GM13977 (cell line): ENCODE measurements at regions not wholly inside any gene's neighbourhood (a gene's known extent, or its start where the extent isn't known, plus 50 kb on each side); places are given as distances from the start of the nearest gene placed in this dataset.

Experiments used
- DNase-seq: peaks from one replicate; pipeline ENCODE4 v3.0.0; 2012; ENCODE audit warnings: low spot score
- in situ Hi-C: fragments of 300-500 bp; cut with MboI; formaldehyde crosslinking; loops from one replicate; pipeline ENCODE4 v1.12.0; 2022; ENCODE audit warnings: low sequenced_read_pairs, low pct_unique_long_range_greater_than_20kb, mixed read lengths, inconsistent platforms; ENCODE audit not compliant: unreplicated experiment
- TF ChIP-seq, protein P1 (sequence below): IDR thresholded peaks from 2 replicates; pipeline ENCODE4 v1.5.1; 2012; ENCODE audit warnings: mild to moderate bottlenecking, control low read depth; ENCODE audit not compliant: insufficient read depth; ENCODE audit errors: extremely low read depth, missing control alignments

DNA sequence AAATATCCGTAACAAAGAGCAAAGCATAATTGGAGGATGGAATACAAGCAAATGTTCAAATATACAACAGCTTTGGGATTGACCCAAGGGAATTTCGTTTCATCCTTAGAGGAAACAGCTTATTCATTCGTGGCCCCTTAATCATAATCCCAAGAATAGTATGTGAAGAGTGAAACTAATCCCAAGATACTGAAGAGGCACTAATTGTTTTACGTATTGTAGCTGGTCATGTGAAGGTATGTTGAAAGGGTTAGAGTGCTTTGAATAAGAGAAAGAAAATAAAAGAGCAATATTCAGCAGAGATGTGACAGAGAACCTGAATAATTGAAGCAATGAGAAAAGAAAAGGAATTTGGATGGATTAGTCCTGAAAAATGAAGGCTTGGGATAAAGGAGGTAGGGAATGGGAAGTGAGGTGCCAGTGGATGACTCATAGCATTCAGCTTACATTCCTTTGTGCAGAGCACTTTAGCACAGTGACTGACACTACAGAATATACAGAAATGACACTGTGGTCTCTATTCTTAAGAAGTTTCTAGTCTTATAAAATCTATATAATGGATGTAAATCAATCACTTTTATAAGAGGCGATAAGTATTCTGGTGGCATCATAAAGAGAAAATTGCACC is 221.9 kb downstream of the TLR4 start:
- TF ChIP-seq, protein P1, sequence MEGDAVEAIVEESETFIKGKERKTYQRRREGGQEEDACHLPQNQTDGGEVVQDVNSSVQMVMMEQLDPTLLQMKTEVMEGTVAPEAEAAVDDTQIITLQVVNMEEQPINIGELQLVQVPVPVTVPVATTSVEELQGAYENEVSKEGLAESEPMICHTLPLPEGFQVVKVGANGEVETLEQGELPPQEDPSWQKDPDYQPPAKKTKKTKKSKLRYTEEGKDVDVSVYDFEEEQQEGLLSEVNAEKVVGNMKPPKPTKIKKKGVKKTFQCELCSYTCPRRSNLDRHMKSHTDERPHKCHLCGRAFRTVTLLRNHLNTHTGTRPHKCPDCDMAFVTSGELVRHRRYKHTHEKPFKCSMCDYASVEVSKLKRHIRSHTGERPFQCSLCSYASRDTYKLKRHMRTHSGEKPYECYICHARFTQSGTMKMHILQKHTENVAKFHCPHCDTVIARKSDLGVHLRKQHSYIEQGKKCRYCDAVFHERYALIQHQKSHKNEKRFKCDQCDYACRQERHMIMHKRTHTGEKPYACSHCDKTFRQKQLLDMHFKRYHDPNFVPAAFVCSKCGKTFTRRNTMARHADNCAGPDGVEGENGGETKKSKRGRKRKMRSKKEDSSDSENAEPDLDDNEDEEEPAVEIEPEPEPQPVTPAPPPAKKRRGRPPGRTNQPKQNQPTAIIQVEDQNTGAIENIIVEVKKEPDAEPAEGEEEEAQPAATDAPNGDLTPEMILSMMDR: no peak

DNA sequence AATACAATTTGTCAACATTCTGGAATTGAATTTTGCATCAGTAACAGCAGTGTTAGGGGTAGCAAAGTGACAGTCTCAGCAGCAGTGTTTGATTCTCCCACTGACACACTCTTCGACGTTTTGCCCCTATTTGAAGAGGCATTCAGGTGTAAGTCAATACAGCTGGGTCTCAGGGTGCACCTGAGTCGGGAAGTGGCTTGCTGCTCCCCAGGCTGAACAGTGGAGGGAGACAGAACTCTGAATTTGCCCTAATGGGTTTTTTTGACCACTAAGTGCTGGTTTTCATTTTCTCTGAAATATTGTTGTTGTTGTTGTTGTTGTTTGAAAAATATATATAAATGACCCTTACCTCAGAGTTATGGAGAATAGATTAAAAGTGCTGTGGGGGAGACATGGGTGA is 223.2 kb downstream of the TLR4 start:
- in situ Hi-C loops: no loop called here
- no peak for DNase-seq
- TF ChIP-seq, protein P1: peak; percentile 18

More for the DNA sequence above, 221.9 kb downstream of the TLR4 start:
- in situ Hi-C loops: no loop called here
- no peak for DNase-seq

DNA sequence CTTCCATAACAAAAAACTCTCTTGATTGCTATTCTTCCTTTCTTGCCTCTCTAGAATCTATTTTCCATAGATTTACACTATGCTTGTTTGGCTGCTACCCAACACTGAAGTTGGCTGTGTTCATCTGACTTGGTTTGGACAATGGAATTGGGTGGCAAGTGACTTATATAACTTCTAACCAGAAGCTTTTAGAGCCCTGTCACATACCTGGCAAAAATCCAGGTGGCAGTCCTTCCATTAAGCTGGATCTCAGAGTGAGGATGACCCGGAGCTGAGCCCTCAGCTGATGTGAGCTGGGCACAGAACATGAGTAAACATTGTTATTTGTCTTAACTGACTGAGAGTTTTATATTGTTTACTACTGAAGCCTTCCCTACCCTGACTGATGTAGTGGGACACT is 225.7 kb downstream of the TLR4 start:
- DNase-seq: no peak
- in situ Hi-C loops: no loop called here
- TF ChIP-seq, protein P1: no peak

DNA sequence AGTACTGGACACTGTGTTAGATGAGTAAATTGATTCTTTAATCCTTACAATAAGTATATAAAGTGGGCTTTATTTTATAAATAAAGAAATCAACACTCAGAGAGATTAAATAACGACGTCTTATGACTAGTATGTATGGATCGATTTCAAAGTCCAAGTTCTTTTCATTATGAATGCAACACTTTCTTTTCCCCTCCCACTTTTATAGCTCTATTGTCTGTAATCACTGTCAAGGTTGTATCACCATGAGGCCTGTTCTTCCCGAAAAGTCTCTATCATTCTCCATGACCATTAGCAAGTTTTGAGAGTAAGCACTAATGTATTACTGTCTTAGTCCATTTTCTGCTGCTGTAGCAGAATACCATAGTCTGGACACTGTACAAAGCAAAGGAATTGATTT is 228.4 kb downstream of the TLR4 start:
- DNase-seq: no peak
- TF ChIP-seq, protein P1: no peak
- in situ Hi-C loops: no loop called here

DNA sequence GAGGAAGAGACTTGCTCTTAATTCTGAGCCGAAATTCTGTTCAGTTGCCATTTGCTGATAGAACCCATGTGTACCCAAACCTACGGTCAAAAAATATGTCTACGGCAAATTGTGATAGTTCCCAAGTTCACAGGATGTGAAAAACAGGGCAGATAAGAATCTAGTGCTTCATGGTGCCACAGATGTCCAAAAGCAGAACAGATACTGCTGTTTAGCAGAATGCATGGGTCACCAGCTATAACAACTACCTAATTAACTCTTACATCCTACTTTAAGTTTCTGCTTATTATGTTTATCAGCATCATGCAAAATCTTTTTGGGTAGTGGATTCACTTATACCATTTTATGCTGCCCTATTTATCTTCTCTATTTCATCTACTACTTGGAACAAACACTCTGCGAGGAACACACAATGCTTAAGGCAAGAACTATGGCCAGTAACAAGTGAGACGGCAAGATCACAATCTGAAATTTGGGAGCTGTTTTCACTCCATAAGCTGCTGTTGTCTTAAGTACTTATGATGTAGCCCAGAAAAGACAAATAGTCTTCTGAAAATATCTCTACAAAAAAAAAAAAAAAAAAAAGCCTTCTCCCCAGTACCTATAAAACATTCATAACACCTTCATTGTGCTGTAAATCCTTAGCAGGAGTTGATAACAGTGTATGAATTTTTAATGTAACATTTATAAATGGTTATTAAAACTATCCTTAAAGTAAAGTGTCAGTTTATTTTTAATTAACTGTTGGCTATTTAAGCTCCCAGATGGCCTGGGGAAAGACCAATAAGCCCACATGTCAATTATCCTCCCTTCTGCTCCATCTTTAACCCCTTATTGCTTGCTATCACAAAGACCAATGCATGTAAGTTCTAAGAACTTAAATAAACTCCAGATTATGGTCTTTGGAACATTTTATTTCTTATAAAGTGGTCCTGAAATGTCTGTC is 232.3 kb downstream of the TLR4 start:
- in situ Hi-C loops: no loop called here
- TF ChIP-seq, protein P1: no peak
- no peak for DNase-seq

DNA sequence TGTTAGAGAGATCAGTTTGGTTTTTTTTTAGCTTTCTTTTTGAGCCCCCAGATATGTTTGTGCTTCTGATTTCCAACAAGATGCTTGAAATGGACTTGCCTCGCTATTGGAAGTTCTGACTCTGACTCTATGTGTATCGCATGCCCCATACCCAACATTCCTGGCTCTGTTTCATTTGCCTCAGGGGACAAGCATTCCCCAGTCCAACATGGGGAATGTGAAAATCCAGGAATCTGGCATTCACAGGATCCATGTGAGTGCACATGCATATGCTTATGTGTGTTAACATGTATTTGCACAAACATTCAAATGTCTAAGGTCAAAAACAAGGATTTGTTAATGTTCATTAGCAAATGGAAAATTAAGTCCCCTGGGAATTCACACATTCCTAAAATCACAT is 233.9 kb downstream of the TLR4 start:
- TF ChIP-seq, protein P1: no peak
- in situ Hi-C loops: no loop called here
- DNase-seq: no peak
